ENCODE measurements at regions not wholly inside any gene's neighbourhood (a gene's known extent, or its start where the extent isn't known, plus 50 kb on each side); places are given as distances from the start of the nearest gene placed in this dataset.

DNA sequence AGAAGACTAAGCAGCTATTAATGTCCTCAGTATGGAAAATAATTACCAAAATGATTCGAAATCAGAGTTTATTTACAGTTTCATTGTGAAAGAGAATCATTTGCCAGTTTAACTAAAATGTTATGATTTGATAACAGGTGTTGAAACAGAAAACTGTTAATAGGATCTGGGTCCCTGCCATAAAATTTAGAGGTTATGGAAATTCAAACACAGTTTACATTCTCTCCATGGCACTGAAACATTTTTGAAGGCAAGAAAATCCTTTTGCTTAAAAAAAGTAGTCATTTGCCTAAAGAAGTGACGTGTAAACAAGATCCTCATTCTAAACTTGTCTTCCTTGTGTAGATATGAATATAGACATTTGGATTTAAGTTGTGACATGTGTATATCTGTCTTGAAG, 743.8 kb downstream of the SLC4A3 start:
- H3K4ac ChIP-seq (ENCODE audit: low read depth, low read length): no peak overlapping the region
- peaks cover 22% of the 10 kb centered on the region in 2 experiments for H3K4me1 Mint-ChIP-seq
- H3K18ac ChIP-seq (ENCODE audit: insufficient read length, low read depth, low read length): no peak overlapping the region
- H2AK5ac ChIP-seq (ENCODE audit: insufficient read length, low read length): no peak overlapping the region
- H2AFZ ChIP-seq (ENCODE audit: low read length): no peak overlapping the region
- peaks cover 9% of the 10 kb centered on the region; the same call in 1 of the 2 replicates for H3K4me1 ChIP-seq (ENCODE audit: insufficient read depth, low read length)
- H3K79me2 ChIP-seq (ENCODE audit: insufficient read depth, low read length): no peaks in the 10 kb centered on the region
- H3K9ac ChIP-seq (ENCODE audit: extremely low read depth, insufficient read length, low read length): no peak overlapping the region
- H3K27ac Mint-ChIP-seq: no peak overlapping the region
- H3K36me3 Mint-ChIP-seq (ENCODE audit: insufficient read depth in 1 of 3, low read depth in 3 of 3): peaks cover 0 to 9% (median 2%) of the 10 kb centered on the region in 3 experiments; a peak in 2 of 7 replicates
- no peaks in the 10 kb centered on the region for H3K79me1 ChIP-seq (ENCODE audit: insufficient read depth, low read depth, low read length, poor library complexity, severe bottlenecking)
- H3K23ac ChIP-seq (ENCODE audit: insufficient read length, low read depth, low read length): no peak overlapping the region
- H3K9me3 Mint-ChIP-seq: peaks cover 5 to 10% of the 10 kb centered on the region in 2 experiments; a peak in 4 of 5 replicates
- H3T11ph ChIP-seq (ENCODE audit: low read length): no peak overlapping the region
- H2BK120ac ChIP-seq (ENCODE audit: low read depth, low read length, poor library complexity, severe bottlenecking): no peak overlapping the region
- TF ChIP-seq, protein P1, sequence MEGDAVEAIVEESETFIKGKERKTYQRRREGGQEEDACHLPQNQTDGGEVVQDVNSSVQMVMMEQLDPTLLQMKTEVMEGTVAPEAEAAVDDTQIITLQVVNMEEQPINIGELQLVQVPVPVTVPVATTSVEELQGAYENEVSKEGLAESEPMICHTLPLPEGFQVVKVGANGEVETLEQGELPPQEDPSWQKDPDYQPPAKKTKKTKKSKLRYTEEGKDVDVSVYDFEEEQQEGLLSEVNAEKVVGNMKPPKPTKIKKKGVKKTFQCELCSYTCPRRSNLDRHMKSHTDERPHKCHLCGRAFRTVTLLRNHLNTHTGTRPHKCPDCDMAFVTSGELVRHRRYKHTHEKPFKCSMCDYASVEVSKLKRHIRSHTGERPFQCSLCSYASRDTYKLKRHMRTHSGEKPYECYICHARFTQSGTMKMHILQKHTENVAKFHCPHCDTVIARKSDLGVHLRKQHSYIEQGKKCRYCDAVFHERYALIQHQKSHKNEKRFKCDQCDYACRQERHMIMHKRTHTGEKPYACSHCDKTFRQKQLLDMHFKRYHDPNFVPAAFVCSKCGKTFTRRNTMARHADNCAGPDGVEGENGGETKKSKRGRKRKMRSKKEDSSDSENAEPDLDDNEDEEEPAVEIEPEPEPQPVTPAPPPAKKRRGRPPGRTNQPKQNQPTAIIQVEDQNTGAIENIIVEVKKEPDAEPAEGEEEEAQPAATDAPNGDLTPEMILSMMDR (conservative IDR thresholded peaks at IDR 0.05): no peak
- H3K4me3 Mint-ChIP-seq: no peak overlapping the region
- no peaks in the 10 kb centered on the region for H4K20me1 ChIP-seq (ENCODE audit: control insufficient read depth, insufficient read depth, insufficient read length)
- H3K27me3 Mint-ChIP-seq (ENCODE audit: low read depth): no peaks in the 10 kb centered on the region
- H3K56ac ChIP-seq (ENCODE audit: insufficient read length, low read depth, low read length): no peak overlapping the region
- no peak overlapping the region for H3K4me2 ChIP-seq (ENCODE audit: insufficient read depth, insufficient read length, low read length)
- H4K8ac ChIP-seq (replicated peaks; ENCODE audit: insufficient read length, low read depth, low read length): no peak overlapping the region
- no peak overlapping the region for H2BK20ac ChIP-seq (ENCODE audit: low read depth, low read length, poor library complexity, severe bottlenecking)
- H2BK12ac ChIP-seq (ENCODE audit: insufficient read length, low read depth, low read length): no peak overlapping the region
- no peak for DNase-seq
- H3K27ac ChIP-seq (ENCODE audit: insufficient read length, low read depth, low read length): no peak overlapping the region
- no peak overlapping the region for H4K5ac ChIP-seq (ENCODE audit: insufficient read length, low read depth, low read length)
- no peak overlapping the region for H3K14ac ChIP-seq (ENCODE audit: insufficient read depth, low read length)
- H2BK15ac ChIP-seq (ENCODE audit: low read depth, low read length): no peak overlapping the region
- H3K27me3 ChIP-seq (ENCODE audit: insufficient read depth, low read length): no peaks in the 10 kb centered on the region
- no CpG with 5 or more reads among the region's 2 CpGs for WGBS (ENCODE audit: extremely low coverage, insufficient read length, low lambda C conversion rate)
- H2BK5ac ChIP-seq (ENCODE audit: insufficient read length, low read length): no peak overlapping the region
- no peak overlapping the region for H4K91ac ChIP-seq (ENCODE audit: insufficient read length, low read depth, low read length)
- H3K23me2 ChIP-seq (ENCODE audit: insufficient read length, low read depth, low read length, poor library complexity, severe bottlenecking): no peaks in the 10 kb centered on the region
- H3K9me3 ChIP-seq (ENCODE audit: control insufficient read depth, low read depth, low read length): no peaks in the 10 kb centered on the region
